Medulla oblongata (tissue), 1 donor: ENCODE measurements at regions not wholly inside any gene's neighbourhood (a gene's known extent, or its start where the extent isn't known, plus 50 kb on each side); places are given as distances from the start of the nearest gene placed in this dataset.

Experiments used
- DNase-seq: peaks from one replicate; pipeline ENCODE4 v3.0.0-alpha.2; 2015; ENCODE audit errors: extremely low spot score

- DNase-seq, result no peak
Measured at GRCh38 chr7:25626451-25627131, 398.3 kb upstream of the NPVF start.

DNA sequence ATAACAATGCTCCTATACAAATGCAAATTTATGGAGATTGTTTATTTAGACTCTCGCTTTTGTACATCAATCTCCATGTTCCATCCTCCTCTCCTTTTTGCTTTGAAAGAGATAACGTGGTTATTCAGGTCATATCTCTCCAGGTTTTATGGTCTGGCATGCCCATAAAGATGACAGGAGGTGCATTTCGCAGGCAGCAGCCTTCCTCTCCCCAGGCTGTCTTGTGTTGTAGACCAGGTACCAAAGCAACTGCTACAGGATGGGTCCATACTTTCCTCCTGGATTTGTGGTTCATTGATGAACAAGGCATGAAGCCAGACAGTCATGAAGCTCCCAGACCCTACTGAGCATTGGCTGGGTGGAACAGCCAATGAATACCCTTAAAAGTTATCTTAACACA, 400.2 kb upstream of the NPVF start:
- DNase-seq, result no peak

- DNase-seq, result no peak
Measured at GRCh38 chr7:25632616-25633015, 404.3 kb upstream of the NPVF start.

- DNase-seq, result no peak
Measured at GRCh38 chr7:25633426-25634036, 405.2 kb upstream of the NPVF start.

GRCh38 chr7:25636168-25636567, 407.9 kb upstream of the NPVF start:
- no peak for DNase-seq

DNA sequence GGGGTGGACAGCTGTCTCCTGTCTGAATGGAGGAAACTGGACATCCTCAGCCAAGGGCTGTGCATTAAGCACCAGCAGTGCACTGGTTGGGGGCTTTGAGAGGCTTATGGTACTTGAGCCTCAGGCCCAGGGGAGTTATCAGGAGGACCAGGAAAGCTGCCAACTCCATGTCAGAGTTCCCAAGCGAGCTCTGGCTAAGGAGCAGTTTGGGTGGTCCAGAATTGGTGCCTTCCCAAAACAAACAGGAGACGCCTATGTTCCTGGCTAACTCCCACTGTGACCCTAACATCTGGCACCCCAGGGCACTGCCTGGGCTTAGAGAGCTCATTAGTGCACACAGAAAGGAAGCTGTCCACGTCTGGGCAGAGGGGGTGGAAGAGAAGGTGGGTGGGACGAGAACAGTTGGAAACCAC, 408.6 kb upstream of the NPVF start:
- DNase-seq, result no peak

- no peak for DNase-seq
Measured at GRCh38 chr7:25638068-25638467, 409.8 kb upstream of the NPVF start.

DNA sequence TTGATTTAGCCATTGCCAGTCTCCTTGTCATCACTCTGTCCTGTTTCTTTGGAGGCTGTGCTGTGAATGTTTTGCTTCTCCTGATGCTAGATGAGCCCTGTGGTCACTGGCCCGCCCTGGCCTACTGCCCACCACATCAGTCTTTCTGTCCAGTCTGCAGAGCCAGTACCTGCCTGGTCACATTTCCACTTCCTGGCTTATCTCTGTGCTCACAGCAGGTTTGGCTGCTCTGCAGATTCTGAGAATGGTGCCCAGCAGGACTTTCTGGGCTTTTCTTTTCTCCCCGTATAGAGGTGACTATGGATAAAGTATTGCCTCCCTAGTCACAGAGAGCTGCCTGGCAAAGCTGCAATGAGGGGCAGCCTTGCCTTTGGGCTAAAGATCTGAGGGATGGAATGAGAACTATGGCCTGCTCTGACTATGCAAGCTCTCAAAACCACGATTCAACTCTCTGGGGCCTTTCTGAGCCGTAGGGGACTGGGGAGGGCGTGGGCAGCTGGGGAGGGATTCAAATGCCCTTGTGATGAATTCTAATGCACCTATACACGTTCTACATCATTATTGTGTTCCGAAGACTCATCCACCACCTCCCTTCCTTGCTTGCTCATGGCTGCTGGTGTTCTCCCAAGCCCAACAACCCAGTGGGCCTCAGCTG, 410.4 kb upstream of the NPVF start:
- no peak for DNase-seq

- DNase-seq, result no peak
Measured at GRCh38 chr7:25642849-25643248, 414.6 kb upstream of the NPVF start.

DNA sequence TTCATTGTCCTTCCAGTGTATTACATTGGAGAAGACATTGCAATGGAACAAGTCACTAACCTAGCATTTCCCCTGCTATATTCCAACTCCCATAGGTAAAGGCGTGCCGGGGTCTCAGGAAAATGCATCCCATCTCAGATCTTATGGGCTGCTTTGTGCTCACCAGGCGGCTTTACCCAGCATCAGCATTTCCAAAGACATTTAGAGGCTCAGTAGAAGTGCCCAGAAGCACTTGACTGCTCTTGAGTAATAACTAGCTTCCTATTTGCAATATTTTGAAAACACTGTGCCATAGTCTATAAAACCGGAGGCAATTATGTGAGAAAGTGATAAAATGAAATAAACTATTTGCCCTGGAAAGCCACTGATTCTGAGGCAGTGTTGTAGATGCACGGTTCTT, 415.0 kb upstream of the NPVF start:
- no peak for DNase-seq

GRCh38 chr7:25643770-25644394, 415.6 kb upstream of the NPVF start:
- no peak for DNase-seq

- no peak for DNase-seq
Measured at GRCh38 chr7:25646726-25647413, 418.6 kb upstream of the NPVF start.

DNA sequence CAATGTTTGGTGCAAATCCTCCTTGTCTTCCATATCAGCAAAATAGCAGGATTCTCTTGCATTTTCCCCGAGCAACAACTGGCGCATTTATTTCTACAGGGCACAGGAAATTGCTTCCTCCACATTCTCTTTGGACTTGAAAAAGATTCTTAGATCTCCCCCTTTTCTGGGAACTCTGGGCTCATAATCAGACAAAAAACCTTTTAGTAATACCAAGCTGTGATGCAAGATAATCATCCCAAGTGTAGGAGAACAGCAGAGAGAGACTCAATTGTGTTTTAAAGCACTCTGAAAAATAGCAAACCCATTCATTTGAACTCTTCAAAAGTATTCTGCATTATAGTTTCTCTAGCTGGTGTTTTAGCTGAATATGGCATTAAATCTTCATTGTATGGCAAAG, 419.6 kb upstream of the NPVF start:
- DNase-seq, result no peak

DNA sequence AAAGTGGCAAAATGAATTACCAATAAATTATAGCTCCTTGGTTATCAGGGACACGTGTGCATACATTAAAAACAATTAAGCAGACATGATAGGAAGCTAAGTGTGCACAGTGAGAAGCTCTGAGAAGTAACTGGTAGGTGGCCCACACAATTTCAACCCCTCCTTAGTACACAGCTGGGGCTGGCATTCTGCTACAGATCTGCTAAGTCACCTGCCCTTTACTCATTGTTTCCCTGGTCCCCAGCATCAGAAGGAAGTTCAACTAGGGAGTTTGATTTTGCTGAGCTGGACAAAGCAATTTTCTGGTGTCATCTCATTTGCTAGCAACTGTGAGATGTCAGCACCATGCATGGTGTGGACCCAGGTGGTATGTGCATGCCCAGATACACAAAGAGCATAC, 424.1 kb upstream of the NPVF start:
- DNase-seq, result no peak

DNA sequence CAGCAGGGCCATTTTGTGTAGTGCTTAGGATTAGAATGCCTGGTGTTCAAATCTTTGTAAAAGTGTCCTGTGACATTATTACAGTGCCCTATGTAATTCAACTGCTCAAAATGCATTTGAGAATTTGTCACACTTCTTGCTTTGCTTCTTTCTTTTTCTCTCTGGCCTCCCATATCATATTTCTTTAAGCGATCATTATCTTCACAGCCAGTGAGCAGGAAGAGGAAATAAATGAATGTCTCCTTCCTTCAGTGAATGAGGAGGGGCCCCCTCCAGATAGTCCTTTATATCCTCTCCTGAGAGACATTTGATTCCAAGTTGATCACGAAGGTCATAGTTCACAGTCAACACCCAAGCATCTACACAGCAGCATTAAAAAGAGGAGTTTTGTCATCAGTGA, 425.1 kb upstream of the NPVF start:
- DNase-seq, result no peak

- no peak for DNase-seq
Measured at GRCh38 chr7:25656071-25656470, 427.8 kb upstream of the NPVF start.

- peak; percentile 75 for DNase-seq
Measured at GRCh38 chr7:25656581-25657026, 428.3 kb upstream of the NPVF start.

DNA sequence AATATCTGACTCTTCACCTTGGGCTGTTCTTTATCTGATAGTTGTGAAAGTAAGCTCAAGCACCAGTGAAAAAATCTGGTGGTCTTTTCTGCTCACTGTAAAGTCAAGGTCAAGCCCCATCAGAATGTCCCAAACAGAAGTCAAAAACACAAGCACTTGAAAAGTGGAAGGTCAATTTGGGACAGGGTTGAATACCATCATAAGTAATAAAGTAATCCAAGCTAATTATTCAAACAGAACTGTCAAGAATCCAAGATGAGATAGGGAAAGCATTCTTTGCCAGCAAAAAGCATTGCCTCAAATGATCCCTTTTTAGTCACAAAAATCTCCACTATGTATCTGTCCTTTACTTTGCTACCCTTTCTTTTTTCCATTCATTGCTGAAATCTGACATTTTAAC, 430.1 kb upstream of the NPVF start:
- DNase-seq, result no peak

- no peak for DNase-seq
Measured at GRCh38 chr7:25659841-25660240, 431.6 kb upstream of the NPVF start.

DNA sequence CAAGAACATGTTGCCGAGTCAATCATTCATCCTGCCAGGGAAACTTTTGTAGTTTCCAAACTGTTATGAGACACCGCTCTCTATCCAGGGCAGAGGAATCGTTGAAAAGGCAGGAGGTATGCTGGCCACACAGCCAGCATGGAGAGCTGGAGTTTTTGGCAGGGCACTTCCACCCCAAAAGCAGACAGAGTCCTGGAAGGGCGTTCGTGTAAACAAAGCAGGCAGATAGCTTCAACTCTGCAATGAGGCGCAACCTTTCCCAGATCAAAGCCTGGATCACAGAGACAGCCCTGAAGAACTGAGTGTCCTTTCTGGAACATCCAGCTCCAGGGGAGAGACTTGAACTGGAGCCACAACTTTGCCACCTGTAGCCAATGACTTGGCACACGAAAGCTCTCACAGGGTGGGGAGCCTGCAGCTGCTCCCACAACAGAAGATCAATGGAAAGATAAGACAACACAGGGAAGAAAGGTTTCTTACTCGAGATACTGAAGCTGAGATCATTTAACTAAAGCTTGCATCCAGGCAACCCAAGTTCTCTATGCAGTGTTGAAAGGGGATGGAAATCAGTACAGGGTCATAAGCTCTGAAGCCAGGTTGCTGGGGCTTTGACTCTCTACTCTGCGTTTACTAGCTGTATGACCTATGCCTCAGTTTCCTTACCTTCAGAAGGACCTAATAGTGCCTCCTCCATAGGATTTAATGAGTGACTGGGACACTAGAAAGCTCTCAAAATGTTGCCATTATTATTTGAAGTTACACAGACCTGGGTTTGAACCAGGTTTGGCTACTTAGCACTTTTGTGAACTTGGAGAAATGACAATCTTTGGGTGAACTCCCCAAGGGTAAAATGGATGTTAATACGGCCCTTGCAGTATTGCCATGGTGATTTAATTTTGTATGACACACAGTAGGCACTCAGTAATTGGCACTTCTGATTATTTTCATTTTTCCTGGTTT, 434.8 kb upstream of the NPVF start:
- DNase-seq, result no peak

DNA sequence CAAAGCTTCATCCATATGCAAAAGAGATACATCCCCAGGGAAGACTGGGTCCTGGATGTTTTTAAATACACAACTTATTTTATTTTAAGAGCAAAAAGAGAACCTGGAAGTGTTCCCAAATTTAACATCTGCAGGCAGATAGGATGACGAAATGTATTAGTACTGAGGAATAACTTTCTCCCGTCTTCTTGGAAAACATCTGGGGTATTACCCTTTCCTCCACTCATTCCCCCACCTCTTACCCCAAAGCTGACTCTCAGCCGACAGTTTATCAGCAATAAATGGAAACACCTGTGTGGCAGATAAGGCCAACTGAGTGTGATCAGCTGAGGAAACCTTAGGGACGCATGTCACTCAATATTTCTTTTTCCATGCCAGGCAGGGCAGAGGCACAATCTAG, 435.6 kb upstream of the NPVF start:
- no peak for DNase-seq
